NCI-H1417 treated with DMSO at 0.1 percent for 48 hours (cell line): ENCODE measurements at regions not wholly inside any gene's neighbourhood (a gene's known extent, or its start where the extent isn't known, plus 50 kb on each side); places are given as distances from the start of the nearest gene placed in this dataset.

ENCODE experiments used
- DNase-seq: peaks from one replicate; lab custom pipeline; 2025; lab: John Stamatoyannopoulos, UW

DNA sequence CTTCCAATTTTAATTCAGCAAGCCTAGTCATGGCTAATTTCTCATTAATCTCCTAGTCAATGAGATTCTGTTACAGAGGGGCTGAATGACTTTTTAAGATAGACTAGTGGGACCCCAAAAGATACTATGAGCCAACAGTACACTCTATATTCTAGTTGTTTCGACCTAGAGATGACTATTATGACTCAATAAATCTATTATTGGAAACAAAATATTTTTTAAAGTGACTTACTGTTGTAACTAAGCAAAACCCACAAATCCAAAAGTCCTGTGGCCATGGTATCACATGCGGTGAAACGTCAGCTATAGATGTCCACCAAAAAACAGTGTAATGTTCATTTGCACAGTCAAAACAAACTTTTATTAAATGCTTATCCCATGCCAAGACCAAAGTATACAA, 95.3 kb upstream of the ADO start:
- DNase-seq: no peak

DNA sequence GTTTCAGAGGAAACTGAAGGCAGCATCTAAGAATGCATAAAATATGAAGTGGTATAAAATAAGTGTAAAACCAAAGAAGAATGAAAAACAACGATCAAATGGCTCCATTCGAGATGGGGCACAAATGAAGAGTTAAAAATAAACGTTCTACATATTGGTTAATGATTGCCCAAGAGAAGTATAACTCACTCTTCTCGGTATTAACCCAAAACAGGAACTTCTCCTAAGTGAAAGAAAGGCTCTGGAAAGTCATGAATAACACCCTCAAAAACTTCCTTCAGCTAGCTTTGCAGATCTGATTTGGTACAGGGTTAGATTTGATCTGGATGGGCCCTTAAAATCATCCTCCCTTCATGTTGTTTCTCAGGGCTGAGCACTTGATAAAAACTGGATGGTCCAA, 94.3 kb upstream of the ADO start:
- no peak for DNase-seq

DNA sequence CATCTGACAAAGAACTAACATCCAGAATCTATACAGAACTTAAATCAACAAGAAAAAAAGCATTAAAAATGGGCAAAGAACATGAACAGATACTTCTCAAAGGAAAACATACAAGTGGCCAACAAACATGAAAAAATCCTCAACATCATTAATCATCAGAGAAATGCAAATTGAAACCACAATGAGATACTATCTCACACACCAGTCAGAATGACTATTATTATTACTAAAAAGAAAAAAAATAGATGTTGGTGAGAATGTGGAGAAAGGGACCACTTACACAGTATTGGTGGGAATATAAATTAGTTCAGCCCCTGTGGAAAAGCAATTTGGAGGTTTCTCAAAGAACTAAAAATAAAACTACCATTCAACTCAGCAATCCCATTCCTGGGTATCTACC, 89.1 kb upstream of the ADO start:
- no peak for DNase-seq

DNA sequence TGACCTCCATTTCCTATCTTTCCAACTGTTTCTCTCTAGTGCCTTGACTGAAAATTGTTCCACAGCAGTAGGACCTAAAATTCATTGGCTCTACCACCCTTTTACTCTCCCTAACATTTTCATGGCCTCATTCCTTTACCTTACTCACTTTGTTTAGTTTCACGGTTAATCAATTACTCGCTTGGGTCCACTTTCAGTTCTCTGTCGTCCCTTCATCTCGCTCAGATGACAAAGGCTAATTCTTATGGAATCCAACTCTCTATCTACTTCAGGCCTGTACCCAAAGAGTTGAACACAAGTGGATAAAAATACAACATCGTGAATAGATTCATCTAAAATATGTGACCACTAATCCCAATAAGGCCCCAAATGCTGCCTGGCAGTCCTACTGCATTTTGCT, 85.9 kb upstream of the ADO start:
- DNase-seq: no peak

DNA sequence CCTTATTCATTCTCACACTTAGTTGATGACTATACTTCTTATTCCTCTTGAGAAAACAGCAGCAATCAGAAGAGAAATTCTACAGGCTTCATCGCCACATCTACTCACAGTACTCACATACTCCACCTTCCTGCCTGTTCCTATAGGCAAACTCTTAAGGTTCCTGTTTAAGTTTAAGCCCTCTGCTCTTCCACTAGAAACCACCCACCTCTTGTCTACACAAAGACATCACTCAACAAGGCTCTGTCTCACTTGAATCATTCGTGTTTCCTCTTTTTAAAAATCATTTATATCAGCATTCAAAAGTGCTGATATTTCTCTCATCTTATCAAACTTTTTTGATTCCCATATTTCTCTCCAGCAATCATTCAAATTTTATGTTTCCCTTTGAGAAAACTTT, 85.5 kb upstream of the ADO start:
- no peak for DNase-seq

DNA sequence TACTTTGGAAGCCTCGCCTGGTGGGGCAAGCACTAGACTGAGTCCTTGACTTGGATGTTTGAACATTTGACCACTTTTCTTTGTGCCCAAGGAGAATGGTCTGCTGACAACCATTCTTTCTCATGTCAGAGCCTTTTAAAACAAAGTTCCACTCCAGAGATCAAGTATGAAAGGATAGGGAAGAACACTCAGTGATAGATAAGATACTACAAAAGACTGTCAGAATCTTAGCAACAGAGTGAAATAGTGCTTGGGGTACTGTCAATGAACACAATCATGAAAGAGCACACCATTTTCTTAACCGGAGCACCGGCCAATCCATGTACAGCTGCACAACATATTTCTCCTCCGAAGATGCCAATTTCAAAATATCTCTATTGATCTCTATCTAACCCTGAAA, 82.8 kb upstream of the ADO start:
- no peak for DNase-seq

DNA sequence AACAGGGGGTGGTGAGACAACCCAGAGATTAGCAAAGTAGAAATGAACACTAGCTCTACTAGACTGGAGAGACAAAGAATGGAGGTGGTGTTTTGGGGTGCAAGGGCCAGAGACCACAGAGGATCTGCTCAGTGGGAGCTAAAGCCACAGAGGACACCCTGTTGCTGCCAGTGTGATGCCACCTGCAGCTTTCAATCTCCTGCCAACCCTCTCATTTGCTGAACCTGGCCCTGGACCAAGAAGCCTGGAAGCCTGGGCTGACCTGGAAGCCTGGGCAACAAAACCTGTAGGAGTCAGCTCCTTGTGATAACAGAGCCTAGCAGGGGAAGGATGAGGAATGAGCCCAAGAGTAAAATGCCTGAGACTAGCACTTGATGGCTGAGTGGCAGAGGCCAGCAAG, 81.1 kb upstream of the ADO start:
- no peak for DNase-seq

DNA sequence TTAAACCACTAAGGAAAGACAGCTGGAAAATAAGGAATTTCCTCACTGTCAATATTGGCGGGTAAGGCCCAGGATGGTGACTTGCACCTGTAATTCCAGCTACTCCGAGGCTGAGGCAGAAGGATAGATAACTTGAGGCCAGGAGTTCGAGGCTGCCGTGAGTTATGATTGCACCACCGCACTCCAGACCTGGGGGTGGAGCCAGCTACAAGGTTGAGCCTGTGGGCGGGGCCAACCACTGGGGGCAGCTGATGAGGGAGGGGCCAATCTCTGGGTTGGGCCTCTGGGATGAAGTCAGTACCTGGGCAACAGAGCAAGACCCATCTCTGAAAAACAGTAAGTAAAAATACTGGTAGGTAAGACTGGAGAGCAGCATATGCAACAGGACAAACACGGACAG, 80.1 kb upstream of the ADO start:
- DNase-seq: no peak

DNA sequence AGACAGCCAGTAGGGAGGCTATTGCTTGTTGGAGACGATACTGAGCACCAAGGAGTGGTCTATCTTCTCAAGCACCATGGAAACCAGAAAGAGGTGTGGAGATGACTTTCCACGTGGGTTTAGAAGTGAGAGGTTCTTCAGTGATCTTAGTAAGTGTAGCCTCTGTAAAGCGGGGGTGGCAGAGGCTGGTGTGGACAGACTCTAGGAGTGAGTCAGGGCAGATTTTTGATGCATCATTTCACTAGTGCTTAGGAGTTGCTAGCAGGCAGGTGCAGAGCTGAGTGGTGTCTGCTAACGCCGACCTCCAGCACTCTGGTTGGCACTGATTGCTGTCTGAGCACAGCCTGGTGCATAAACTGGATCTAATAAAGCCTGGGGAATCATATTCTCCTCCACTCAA, 78.4 kb upstream of the ADO start:
- no peak for DNase-seq

DNA sequence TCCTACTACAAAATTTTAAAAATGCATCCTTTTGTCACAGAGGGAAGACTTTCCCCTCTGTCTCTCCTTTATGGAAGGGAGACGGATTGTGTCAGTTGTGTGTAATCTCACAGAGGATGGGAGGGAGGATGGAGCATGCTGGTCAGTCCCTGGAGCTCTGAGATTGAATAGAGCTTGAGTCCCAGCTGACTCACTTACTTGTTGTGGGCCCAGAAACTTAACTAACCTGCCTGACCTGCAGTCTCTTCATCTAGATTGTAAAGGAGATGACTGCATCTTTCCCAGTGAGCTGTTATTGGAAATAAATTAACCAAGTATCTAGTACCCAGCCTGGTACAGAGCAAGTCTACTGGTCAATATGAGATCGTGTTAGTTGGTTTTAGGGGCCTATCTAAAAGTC, 77.9 kb upstream of the ADO start:
- no peak for DNase-seq

DNA sequence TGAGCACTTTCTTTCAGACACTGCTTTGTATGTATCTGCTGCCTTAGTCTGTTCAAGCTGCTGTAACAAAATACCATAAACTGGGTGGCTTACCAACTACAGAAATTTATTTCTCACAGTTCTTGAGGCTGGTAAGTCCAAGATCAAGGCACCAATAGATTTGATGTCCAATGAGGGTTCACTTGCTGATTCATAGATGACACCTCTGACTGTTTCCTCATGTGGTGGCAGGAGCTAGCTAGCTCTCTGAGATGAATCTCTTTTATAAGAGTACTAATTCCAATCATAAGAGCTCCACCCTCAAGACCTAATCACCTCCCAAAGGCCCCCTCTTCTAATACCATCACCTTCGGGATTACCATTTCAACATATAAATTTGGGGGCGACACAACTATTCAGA, 76.6 kb upstream of the ADO start:
- DNase-seq: no peak

DNA sequence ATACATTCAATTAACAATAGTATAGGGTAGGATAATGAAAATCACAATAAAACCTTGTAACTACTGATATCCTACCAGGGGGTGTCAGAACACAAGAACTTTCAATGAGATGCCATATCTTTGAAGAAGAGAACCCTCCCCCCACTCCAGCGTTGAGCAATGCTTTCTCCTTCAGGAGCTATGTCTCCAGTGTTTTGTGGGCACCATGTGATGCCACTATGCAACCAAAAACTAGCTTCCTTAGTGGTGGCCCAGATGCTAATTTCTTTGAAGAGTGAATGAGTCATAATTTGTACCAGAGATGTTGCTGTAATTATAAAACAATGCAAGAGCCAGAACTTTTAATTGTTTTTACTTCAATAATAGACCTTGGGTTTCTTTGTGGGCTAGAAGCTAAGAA, 76.0 kb upstream of the ADO start:
- DNase-seq: no peak

DNA sequence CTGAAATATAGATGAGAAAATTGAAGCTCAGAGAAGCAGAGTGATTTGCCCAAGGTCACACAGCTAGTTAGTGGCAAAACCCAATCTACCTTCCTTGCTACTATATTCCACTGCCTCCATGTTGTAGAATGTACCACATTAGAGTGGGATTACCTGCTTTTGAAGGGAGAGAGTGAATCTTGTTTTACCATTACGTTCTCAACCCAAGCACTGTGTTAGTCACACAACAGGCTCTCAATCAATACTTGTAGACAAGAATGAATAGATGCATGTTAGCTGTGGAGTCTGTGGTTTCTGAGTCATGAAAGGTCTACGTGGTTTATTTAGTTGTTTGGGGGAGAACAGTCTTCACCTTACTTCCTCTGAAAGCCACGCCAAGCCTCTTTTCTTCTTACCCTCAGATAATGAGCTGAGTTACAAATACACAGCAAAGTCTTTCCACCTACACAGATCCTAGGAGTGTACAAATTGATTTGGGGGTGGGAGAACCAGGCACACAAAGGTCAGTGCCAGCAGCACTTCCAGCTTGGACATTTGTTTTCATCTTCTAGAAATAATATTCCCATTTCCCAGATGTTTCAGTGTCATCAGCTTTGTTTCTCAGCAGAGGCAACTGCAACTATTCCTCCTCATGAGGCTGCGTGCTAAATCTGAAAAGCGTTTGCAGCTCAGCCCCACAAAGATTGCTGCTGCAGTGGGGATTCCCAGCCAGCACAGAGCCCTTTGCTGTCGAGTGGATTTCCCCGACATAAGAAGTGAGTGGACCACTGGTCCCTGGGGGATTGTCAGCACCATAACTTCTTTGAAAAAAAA, 71.5 kb upstream of the ADO start:
- no peak for DNase-seq

DNA sequence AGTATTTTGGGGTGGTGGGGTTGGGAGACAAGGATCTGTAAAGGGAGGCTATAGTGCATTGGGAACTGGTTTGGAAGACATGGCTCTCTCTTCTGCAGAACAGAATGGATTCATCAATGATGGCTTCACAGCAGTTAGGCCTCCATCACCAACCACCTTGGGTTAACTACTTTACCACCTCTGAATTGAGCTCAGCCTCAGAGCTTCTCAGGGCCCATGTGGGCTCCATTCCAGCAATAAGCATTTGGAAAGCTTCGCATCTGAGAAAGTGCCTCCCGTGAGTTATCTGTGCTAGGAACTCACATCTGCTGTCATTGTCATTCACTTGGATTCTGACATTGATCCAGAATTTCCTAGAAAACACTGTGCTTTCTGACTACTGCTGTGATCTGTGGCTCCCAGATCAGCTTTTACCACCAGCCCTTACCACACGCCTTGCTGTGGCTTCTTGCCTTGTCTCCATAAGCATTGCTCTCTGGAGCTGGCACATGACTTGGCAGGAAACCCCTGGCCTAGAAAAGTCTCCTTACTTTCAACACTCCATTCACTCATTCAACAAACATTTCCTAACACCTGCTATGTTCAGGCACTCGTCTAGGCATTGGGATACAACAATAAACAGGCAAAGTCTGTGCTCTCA, 70.7 kb upstream of the ADO start:
- DNase-seq: no peak

DNA sequence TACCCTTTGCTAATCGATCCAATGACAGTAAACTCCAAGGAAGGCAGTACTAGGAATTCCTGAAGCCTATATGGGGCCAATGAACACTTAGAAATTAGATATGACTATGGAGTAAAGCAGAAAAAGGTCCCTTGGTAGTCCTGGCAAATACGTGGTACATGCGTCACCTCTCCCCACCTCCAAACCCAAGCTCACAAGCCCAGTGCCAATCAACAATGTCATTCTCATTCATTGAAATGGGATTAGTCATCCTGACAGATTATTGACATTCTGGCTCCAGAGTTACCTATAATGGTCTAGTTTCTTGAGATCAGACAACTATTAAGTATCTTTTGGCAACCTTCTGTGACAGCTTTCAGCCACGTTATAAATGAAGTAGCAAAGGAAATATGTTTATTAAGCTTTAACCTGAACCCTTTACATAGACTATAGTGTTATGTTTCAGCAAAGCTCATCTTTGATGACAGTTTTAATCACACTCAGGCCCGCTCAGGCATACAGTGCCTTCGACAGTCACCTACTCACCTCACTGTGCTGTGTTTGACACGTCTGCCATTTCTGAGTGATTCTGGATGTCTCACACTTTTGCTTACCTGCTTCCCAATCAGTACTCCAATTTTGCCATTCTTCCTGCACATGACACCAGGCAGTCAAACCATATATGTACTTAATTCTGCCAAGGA, 69.6 kb upstream of the ADO start:
- DNase-seq: no peak

DNA sequence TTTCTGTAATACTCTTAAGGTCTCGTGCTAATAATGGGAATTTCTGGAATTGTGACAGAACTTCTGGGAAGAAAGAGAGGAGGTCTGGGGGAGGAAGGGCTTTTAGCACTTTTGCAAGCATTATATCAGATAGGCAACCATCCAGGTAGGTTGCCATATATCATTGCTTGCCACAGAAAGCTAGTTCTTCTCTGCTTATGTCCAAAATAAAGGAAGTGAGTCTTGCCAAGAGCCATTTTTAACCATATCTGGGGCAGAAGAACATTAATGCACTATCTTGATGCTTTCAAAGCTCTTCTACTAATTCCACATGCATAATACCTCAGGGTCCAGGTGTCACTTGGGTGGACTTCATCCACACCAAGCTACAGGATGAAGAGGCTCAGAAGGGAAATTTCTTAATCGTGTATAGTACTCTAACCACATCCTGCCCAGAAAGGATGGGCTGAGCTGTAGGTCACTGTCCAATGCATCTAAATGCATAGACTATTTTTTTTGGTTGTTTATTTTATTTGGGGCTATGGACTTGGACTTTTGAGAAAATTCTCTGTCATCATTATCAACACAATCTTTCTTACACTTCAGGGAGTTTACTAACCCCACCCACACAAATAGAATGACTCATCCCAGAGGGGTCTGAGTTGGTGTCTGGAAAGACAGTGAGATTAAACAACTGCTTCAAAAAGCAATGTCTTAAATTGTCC, 68.9 kb upstream of the ADO start:
- DNase-seq: no peak

DNA sequence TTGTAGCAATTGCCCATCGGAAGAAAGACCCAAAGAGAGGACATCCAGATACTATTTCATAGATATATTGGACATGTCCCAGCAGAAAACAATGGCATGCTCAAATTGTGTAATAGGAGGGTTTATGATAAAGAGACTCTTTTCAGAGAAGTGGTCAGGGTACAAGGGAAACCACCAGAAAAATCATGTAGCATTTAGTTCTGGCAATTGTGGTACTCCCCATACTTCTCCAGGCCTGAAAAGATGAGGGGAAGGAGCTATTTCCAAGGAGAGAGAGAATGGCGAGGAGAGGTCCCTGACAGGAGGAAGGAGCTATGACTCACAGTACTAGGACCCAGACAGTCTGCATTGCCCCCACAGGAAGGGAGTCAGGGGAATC, 68.4 kb upstream of the ADO start:
- DNase-seq: no peak

DNA sequence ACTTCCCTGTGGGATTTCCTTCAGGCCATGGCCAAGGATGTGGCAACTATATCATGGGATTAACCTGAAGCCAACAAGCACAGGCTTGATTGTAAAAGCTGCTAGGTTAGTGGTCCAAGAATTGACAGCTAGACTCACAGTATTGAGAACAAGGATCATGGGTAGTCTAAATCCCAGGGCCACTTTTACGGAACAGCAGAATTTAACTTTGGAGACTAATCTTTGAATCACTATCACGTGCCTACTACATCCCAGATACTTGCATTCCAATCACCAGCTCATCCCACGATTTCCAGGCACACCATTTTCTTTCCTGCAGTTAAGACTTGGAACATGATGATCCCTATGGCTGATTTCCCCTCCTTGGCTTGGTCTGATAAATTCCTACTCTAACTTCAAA, 65.6 kb upstream of the ADO start:
- no peak for DNase-seq

DNA sequence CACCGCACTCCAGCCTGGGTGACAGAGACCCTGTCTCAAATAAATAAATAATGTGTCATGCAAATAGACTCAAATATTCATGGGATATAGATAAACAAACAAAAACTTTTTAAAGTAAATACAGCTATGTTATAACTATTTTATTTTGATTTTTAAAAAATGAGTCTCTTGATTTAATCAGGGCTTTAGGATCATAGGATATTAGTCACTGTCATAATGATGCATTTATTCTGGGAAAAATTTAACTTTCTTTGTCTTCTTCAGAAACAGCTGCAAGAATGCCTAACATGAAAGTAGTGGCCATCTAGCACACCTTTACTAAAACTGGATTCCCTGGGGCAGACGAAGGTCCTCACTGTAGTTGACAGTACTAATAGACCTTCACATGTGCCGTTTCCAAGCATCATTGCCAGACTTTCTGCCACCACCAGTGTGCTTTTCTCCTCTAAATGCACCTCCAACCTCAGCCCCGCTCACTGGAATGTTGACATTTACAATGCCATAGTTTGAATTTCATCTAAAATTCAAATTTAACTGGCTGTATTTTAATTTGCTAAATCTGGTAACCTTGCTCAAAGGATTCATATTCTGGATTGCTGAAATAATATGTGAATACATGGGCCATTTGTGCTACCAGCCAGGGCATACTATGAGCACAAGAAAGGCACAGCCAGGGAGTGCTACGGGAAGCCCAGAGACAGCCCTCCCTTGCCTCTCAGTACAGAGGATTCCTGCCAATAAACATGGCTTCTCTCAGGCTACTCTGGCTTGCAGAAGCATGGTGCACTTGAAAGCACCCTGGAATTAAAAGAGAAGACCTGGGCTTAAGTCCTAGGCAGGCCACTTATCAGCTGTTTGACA, 63.4 kb upstream of the ADO start:
- no peak for DNase-seq

DNA sequence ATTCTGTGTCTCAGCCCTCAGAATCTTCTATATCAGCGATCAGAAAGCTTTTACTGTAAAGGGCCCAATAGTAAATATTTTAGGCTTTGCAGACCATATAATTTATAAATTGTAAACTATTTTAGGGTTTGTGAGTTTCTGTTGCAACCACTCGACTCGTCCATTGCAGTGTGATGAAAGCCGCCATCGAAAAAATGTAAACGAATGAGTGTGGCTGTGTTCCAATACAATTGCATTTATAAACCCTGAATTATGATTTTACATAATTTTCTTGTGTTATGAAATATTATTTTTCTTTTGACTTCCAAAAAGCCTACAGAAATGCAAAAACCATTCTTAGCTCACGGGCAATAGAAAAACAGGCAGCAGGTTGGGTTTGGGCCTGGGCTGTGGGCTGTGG, 62.5 kb upstream of the ADO start:
- DNase-seq: no peak

DNA sequence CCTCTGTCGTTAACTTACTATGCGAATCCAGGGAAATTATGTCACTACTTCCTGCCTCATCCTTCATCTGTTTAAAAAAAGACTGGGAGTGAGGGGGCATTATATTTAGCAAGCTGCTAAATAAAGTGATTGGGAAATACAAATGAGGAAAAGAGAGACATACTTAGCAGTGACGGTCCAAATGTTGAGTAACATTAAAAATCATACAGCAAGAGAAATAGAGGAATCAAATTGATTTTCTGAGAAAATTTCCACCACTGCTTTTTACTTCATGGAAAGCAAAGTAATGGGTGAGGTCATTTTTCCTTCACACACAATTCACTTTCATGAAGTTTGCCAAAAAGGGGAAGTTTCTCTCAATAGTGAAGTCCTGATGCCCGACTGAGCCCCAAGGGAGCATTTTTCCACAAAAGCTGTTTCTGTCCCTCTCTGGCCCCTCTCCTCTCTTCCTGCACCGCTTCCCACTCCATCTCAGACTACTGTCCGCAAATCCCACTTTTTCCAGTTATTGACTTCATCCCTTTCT, 61.9 kb upstream of the ADO start:
- no peak for DNase-seq

DNA sequence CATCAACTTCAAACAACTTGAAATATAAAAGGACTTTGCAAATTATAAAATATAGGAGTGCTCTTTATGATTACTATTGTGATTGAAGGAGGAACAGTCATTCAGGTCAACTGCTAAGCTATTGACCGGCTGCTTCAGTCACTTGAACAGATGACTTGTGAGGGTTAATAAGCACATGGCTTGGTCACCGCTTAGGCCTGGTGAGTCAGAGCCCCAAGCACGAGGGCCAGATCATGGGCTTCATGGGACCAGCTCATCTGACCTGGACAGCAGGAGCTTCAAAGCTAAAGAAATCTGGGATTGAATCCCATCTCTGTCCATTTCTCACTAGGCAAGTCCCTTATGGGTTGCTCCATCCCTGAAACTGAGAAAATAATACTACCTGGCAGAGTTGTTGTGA, 60.4 kb upstream of the ADO start:
- DNase-seq: no peak
